Natural killer cell (primary cell): ENCODE measurements at regions not wholly inside any gene's neighbourhood (a gene's known extent, or its start where the extent isn't known, plus 50 kb on each side); places are given as distances from the start of the nearest gene placed in this dataset.

Experiments
- ATAC-seq, 3 donors: fragments of 150-1000 bp in 2 of 3; fragments of 200-7000 bp in 1 of 3; cut with Tn5 transposase; 1 replicate in 1 of 3; 2 replicates in 2 of 3; pipeline ENCODE4 v1.10.0; 2021; ENCODE audit warnings: mild to moderate bottlenecking in 2 of 3, moderate library complexity in 2 of 3
- DNase-seq, 2 donors: peaks; one replicate each; pipeline versions ENCODE4 v3.0.0 to v3.0.0-alpha.2; 2013 to 2021; ENCODE audit warnings: mixed read lengths in 1 of 2
- H3K27ac ChIP-seq: one replicate; pipeline ENCODE4 v1.5.1; 2013; ENCODE audit warnings: mild to moderate bottlenecking, low read length
- H3K27me3 ChIP-seq: one replicate; pipeline ENCODE4 v1.6.1; 2013; ENCODE audit warnings: low read length; ENCODE audit not compliant: control insufficient read depth, insufficient read depth
- H3K36me3 ChIP-seq: one replicate; pipeline ENCODE4 v1.6.1; 2013; ENCODE audit warnings: low read length; ENCODE audit not compliant: control insufficient read depth, insufficient read depth
- H3K4me1 ChIP-seq: one replicate; pipeline ENCODE4 v1.6.1; 2013; ENCODE audit warnings: low read length; ENCODE audit not compliant: control insufficient read depth, insufficient read depth
- H3K4me3 ChIP-seq: one replicate; pipeline ENCODE4 v1.5.1; 2013; ENCODE audit warnings: low read length
- H3K9me3 ChIP-seq: one replicate; pipeline ENCODE4 v1.6.1; 2013; ENCODE audit warnings: low read length; ENCODE audit not compliant: control insufficient read depth, insufficient read depth
- H3K27ac Mint-ChIP-seq, 2 donors: one replicate each; pipeline ENCODE4 v1.8.0; 2022; ENCODE audit warnings: mild to moderate bottlenecking in 2 of 2, mixed read lengths in 2 of 2, moderate library complexity in 1 of 2
- H3K27me3 Mint-ChIP-seq, 2 donors: one replicate each; pipeline ENCODE4 v1.8.0; 2022; ENCODE audit warnings: low read depth in 2 of 2, mixed read lengths in 2 of 2
- H3K36me3 Mint-ChIP-seq: one replicate; pipeline ENCODE4 v1.8.0; 2022; ENCODE audit warnings: mixed read lengths
- H3K4me1 Mint-ChIP-seq, 2 donors: one replicate each; pipeline ENCODE4 v1.8.0; 2022; ENCODE audit warnings: mixed read lengths in 2 of 2
- H3K4me3 Mint-ChIP-seq: one replicate; pipeline ENCODE4 v1.8.0; 2022; ENCODE audit warnings: mild to moderate bottlenecking, moderate library complexity, mixed read lengths
- H3K9me3 Mint-ChIP-seq, 2 donors: one replicate each; pipeline ENCODE4 v1.8.0; 2022; ENCODE audit warnings: mixed read lengths in 2 of 2
- WGBS: methylation state at CpG from one replicate; pipeline ENCODE4 v1.1.7; 2013; ENCODE audit warnings: missing lambda C conversion rate; ENCODE audit not compliant: insufficient coverage; 5-methylcytosine and 5-hydroxymethylcytosine counted together
- intact Hi-C: fragments of 100-400 bp; cut with micrococcal nuclease; formaldehyde crosslinking; loops from one replicate; pipeline ENCODE4 v1.14.2; 2022
- TF ChIP-seq, protein P1 (sequence below): fragments of 200-600 bp; IDR thresholded peaks from one replicate; pipeline ENCODE4 v1.8.0; 2022; ENCODE audit warnings: antibody characterized with exemption

DNA sequence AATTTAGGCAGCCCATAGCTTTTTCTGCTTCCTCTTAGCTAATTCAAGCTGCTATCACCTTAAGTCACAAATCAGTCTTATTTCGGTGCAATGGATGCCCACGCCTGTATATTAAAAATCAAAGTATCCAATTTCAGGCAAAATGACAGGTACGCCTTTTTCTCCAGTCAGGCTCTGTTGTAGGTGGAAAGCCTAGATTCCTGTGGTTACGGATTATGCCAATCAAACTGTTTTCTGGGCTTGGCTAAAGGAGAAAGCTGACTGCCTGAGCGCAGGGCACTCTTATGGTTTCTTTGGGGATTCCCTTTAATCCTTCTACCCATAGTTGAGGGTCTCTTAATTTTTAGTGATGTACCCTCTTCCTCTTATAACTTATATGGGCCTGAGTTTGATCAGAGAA lies 550.5 kb downstream of the PDHA2 start:
- DNase-seq: no peak
- H3K9me3 Mint-ChIP-seq: peaks cover 4 to 6% of the 10 kb centered on the region in 2 donors
- Histone ChIP-seq H3K4me1 (no peaks in the 10 kb centered on the region), H3K36me3 (no peaks in the 10 kb centered on the region), H3K9me3 (no peaks in the 10 kb centered on the region), H3K27ac (no peak overlapping the region), H3K4me3 (no peak overlapping the region), H3K27me3 (no peaks in the 10 kb centered on the region)
- no peaks in the 10 kb centered on the region for H3K4me1 Mint-ChIP-seq
- no peak overlapping the region for H3K4me3 Mint-ChIP-seq
- TF ChIP-seq, protein P1, sequence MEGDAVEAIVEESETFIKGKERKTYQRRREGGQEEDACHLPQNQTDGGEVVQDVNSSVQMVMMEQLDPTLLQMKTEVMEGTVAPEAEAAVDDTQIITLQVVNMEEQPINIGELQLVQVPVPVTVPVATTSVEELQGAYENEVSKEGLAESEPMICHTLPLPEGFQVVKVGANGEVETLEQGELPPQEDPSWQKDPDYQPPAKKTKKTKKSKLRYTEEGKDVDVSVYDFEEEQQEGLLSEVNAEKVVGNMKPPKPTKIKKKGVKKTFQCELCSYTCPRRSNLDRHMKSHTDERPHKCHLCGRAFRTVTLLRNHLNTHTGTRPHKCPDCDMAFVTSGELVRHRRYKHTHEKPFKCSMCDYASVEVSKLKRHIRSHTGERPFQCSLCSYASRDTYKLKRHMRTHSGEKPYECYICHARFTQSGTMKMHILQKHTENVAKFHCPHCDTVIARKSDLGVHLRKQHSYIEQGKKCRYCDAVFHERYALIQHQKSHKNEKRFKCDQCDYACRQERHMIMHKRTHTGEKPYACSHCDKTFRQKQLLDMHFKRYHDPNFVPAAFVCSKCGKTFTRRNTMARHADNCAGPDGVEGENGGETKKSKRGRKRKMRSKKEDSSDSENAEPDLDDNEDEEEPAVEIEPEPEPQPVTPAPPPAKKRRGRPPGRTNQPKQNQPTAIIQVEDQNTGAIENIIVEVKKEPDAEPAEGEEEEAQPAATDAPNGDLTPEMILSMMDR: no peak
- no peaks in the 10 kb centered on the region for H3K27me3 Mint-ChIP-seq
- no peak overlapping the region for H3K27ac Mint-ChIP-seq
- no peaks in the 10 kb centered on the region for H3K36me3 Mint-ChIP-seq
- intact Hi-C loops: no loop called here
- whole genome bisulfite sequencing: 94% methylated on average over 3 of the region's 5 CpGs
- ATAC-seq: no peak

DNA sequence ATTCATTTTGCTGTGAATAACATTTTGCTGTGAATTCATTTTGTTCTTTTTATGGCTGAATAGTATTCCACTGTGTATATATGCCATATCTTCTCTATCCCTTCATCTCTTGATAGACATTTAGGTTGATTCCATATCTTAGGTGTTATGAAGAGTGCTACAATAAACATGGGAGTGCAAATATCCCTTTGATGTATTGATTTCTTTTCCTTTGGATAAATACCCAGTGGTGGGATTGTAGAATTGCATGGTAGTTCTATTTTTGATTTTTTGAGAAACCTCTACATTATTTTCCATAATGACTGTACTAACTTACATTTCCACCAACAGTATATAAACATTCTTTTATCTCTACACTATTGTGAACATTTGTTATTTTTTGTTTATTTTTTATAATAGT lies 555.9 kb downstream of the PDHA2 start:
- DNase-seq: no peak
- peaks cover 10 to 15% of the 10 kb centered on the region in 2 donors for H3K9me3 Mint-ChIP-seq
- H3K27ac Mint-ChIP-seq: no peak overlapping the region
- H3K4me1 ChIP-seq: no peaks in the 10 kb centered on the region
- intact Hi-C loops: no loop called here
- TF ChIP-seq, protein P1: no peak
- H3K4me1 Mint-ChIP-seq: no peaks in the 10 kb centered on the region
- H3K27me3 Mint-ChIP-seq: no peaks in the 10 kb centered on the region
- H3K4me3 Mint-ChIP-seq: no peak overlapping the region
- ATAC-seq: no peak
- no peaks in the 10 kb centered on the region for H3K36me3 ChIP-seq
- no peaks in the 10 kb centered on the region for H3K27me3 ChIP-seq
- no peaks in the 10 kb centered on the region for H3K36me3 Mint-ChIP-seq
- H3K4me3 ChIP-seq: no peak overlapping the region
- H3K27ac ChIP-seq: no peak overlapping the region
- no peaks in the 10 kb centered on the region for H3K9me3 ChIP-seq

DNA sequence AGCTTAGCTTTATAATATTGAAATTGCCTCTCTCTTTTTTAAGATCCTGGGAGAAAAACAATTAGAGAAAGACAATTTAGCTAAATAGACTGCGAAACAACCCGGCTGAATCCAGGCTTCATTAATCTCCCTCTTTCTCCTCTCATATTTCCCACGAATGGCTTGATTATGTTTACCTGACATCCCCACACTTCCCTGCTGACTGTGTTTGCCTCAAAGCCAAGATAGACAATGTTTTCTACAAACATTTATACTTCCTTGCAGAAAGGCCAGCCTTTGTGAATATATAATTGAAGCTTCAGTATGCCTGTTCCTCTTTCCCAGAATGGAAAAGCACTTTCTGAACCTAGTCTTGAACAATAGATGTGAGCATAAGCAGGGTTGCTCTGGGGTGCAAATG lies 566.8 kb downstream of the PDHA2 start:
- no peak overlapping the region for H3K4me3 Mint-ChIP-seq
- H3K4me1 Mint-ChIP-seq: no peaks in the 10 kb centered on the region
- H3K27me3 ChIP-seq: no peaks in the 10 kb centered on the region
- H3K27ac Mint-ChIP-seq: no peak overlapping the region
- DNase-seq (no peak), ATAC-seq (no peak)
- TF ChIP-seq, protein P1: no peak
- H3K4me3 ChIP-seq: no peak overlapping the region
- WGBS: 90% methylated on average over 3 of the region's 3 CpGs
- H3K36me3 Mint-ChIP-seq: no peaks in the 10 kb centered on the region
- no peaks in the 10 kb centered on the region for H3K27me3 Mint-ChIP-seq
- H3K9me3 Mint-ChIP-seq: peaks cover 2 to 5% of the 10 kb centered on the region in 2 donors
- no peaks in the 10 kb centered on the region for H3K36me3 ChIP-seq
- H3K27ac ChIP-seq: no peak overlapping the region
- intact Hi-C loops: no loop called here
- H3K9me3 ChIP-seq: no peaks in the 10 kb centered on the region
- no peaks in the 10 kb centered on the region for H3K4me1 ChIP-seq

DNA sequence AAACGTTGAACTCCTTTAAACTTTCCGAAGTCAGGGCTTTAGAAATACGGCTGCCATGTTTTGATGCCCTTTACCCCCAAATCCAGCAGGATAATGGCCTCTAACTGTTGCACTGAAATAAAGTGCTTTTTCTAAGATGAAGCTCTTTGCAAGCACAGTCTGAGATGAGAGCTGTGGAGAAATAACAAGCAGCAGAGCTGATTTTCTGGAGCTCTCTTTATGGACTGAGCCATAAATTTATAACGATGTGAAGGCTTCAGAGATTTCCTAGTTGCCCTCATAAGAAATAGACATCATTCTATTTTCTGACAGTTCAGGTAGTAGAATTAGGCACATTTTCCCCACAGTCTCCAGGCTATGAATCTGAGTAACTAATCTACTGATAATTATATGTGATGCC lies 567.3 kb downstream of the PDHA2 start:
- no peaks in the 10 kb centered on the region for H3K36me3 ChIP-seq
- H3K4me1 ChIP-seq: no peaks in the 10 kb centered on the region
- H3K4me3 Mint-ChIP-seq: no peak overlapping the region
- H3K27ac Mint-ChIP-seq: no peak overlapping the region
- 93% methylated on average over 4 of the region's 4 CpGs for WGBS
- H3K27ac ChIP-seq: no peak overlapping the region
- DNase-seq (no peak), ATAC-seq (no peak)
- no peak overlapping the region for H3K4me3 ChIP-seq
- intact Hi-C loops: no loop called here
- peaks cover 2 to 5% of the 10 kb centered on the region in 2 donors for H3K9me3 Mint-ChIP-seq
- no peaks in the 10 kb centered on the region for H3K9me3 ChIP-seq
- H3K36me3 Mint-ChIP-seq: no peaks in the 10 kb centered on the region
- no peaks in the 10 kb centered on the region for H3K4me1 Mint-ChIP-seq
- no peaks in the 10 kb centered on the region for H3K27me3 ChIP-seq
- no peaks in the 10 kb centered on the region for H3K27me3 Mint-ChIP-seq
- TF ChIP-seq, protein P1: no peak
